ENCODE measurements at regions not wholly inside any gene's neighbourhood (a gene's known extent, or its start where the extent isn't known, plus 50 kb on each side); places are given as distances from the start of the nearest gene placed in this dataset.

DNA sequence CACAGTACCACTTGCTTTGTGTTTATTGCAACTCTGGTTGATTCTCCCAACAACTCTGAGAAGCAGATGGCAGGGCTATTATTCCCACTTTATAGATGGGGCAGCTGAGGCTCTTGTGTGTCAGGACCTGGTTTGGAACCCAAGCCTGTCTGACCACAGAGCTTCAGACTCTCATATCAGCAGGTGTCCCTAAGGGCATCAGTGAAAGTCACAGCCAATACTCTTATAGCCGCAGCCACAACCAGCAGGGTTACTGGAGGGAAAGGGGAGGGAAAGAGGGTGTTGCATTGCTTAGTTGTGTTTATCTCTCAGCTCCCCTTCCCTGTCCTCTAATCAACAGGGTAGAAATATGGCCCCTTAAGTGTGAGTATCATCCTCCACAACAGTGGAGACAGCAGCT lies 304.0 kb downstream of the RRAGC start:
- TF ChIP-seq ZBTB33 (IDR thresholded peaks at IDR 0.05; ENCODE audit: extremely low read depth, insufficient replicate concordance, low read length) = no peak
- TF ChIP-seq SP1 (IDR thresholded peaks at IDR 0.05; ENCODE audit: low read depth) = no peak
- TF ChIP-seq MAX (IDR thresholded peaks at IDR 0.05) = no peak
- no peak for TF ChIP-seq ZNF274 (IDR thresholded peaks at IDR 0.05; ENCODE audit: low read depth, low read length)
- TF ChIP-seq, protein P1, sequence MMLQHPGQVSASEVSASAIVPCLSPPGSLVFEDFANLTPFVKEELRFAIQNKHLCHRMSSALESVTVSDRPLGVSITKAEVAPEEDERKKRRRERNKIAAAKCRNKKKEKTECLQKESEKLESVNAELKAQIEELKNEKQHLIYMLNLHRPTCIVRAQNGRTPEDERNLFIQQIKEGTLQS (IDR thresholded peaks at IDR 0.05) = no peak
- no peak for TF ChIP-seq JUND (IDR thresholded peaks at IDR 0.05)
- TF ChIP-seq EZH2 (IDR thresholded peaks at IDR 0.05) = no peak
- TF ChIP-seq POLR2A (IDR thresholded peaks at IDR 0.05; ENCODE audit: borderline replicate concordance, extremely low read depth, insufficient read depth, insufficient read length) = no peak
- no peak for TF ChIP-seq EZH2phosphoT487 (IDR thresholded peaks at IDR 0.05; ENCODE audit: borderline replicate concordance)
- TF ChIP-seq YY1 (IDR thresholded peaks at IDR 0.05; ENCODE audit: extremely low read depth, insufficient replicate concordance, low read depth, low read length) = no peak
- TF ChIP-seq POLR2AphosphoS5 (IDR thresholded peaks at IDR 0.05; ENCODE audit: low read depth, low read length) = no peak
- no peak for TF ChIP-seq ZFX (IDR thresholded peaks at IDR 0.05)
- TF ChIP-seq ELF1 (IDR thresholded peaks at IDR 0.05; ENCODE audit: borderline replicate concordance, low read depth) = no peak
- no peak for TF ChIP-seq RAD21 (IDR thresholded peaks at IDR 0.05; ENCODE audit: low read depth)
- TF ChIP-seq TCF7L2 (IDR thresholded peaks at IDR 0.05; ENCODE audit: borderline replicate concordance, extremely low read depth, insufficient read depth, insufficient read length) = no peak
- TF ChIP-seq, protein P2, sequence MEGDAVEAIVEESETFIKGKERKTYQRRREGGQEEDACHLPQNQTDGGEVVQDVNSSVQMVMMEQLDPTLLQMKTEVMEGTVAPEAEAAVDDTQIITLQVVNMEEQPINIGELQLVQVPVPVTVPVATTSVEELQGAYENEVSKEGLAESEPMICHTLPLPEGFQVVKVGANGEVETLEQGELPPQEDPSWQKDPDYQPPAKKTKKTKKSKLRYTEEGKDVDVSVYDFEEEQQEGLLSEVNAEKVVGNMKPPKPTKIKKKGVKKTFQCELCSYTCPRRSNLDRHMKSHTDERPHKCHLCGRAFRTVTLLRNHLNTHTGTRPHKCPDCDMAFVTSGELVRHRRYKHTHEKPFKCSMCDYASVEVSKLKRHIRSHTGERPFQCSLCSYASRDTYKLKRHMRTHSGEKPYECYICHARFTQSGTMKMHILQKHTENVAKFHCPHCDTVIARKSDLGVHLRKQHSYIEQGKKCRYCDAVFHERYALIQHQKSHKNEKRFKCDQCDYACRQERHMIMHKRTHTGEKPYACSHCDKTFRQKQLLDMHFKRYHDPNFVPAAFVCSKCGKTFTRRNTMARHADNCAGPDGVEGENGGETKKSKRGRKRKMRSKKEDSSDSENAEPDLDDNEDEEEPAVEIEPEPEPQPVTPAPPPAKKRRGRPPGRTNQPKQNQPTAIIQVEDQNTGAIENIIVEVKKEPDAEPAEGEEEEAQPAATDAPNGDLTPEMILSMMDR (IDR thresholded peaks at IDR 0.05 in 2 of 3, conservative IDR thresholded peaks at IDR 0.05 in 1 of 3; ENCODE audit: borderline replicate concordance in 1 of 3, insufficient read depth in 1 of 3, low read depth in 2 of 3, low read length in 2 of 3) = no peak
- ChIA-PET RAD21 (ENCODE audit: low non-redundant PET in 1 of 2, low total read pairs in 2 of 2, uncharacterized antibody in 2 of 2, unreplicated experiment in 2 of 2) (no interaction called here), POLR2A (no interaction called here), CTCF (no interaction called here)
- H3K27me3 ChIP-seq (ENCODE audit: insufficient read depth, low read length) = peaks cover 13% of the 10 kb centered on the region
- no peaks in the 10 kb centered on the region for H3K4me1 ChIP-seq (ENCODE audit: control insufficient read depth in 1 of 2, insufficient read depth in 2 of 2, low read length in 2 of 2)
- no peaks in the 10 kb centered on the region for H4K20me1 ChIP-seq (ENCODE audit: insufficient read depth)
- H3K27ac ChIP-seq (ENCODE audit: low read depth, low read length) = no peak overlapping the region
- no TSS peak for BruUV-seq (replicated peaks)
- no peaks in the 10 kb centered on the region for H3K79me2 ChIP-seq (ENCODE audit: insufficient read depth, low read length)
- H3K4me3 ChIP-seq (replicated peaks in 1 of 2; ENCODE audit: low read depth in 1 of 2, low read length in 2 of 2) = no peak overlapping the region
- no peak overlapping the region for H3K4me2 ChIP-seq (ENCODE audit: low read length)
- DNase-seq (ENCODE audit: low read depth, low spot score) (no peak), ATAC-seq (no peak)
- H3K9ac ChIP-seq (ENCODE audit: low read length) = no peak overlapping the region
- no peaks in the 10 kb centered on the region for H3K9me3 ChIP-seq (ENCODE audit: control insufficient read depth in 1 of 2, insufficient read depth in 1 of 2, low read depth in 1 of 2, low read length in 2 of 2)
- intact Hi-C loops (cut with micrococcal nuclease) = no loop called here
- H2AFZ ChIP-seq (ENCODE audit: low read depth, low read length, poor library complexity, severe bottlenecking) = no peak overlapping the region
- H3K36me3 ChIP-seq (ENCODE audit: control insufficient read depth in 1 of 2, insufficient read depth in 2 of 2, low read length in 2 of 2) = no peaks in the 10 kb centered on the region
- H3K9me2 ChIP-seq (ENCODE audit: insufficient read depth) = no peaks in the 10 kb centered on the region
